Sigmoid colon (tissue), 6 donors: ENCODE measurements at regions not wholly inside any gene's neighbourhood (a gene's known extent, or its start where the extent isn't known, plus 50 kb on each side); places are given as distances from the start of the nearest gene placed in this dataset.
"Not testable (repeated sequence)": the region's sequence is repeated elsewhere in the genome, so short reads cannot be mapped to it uniquely, and the experiment has no call there.

Experiments
- DNase-seq: peaks from one replicate; pipeline ENCODE4 v3.0.0-alpha.2; 2019
- H3K27ac ChIP-seq, 4 donors: fragments of 200-600 bp; sonication (generic); one replicate each; pipeline ENCODE4 v1.5.1; 2016 to 2019; ENCODE audit warnings: mild to moderate bottlenecking in 1 of 4
- H3K27me3 ChIP-seq, 3 donors: fragments of 200-600 bp; sonication (generic); one replicate each; pipeline ENCODE4 v1.5.1; 2019; ENCODE audit warnings: mild to moderate bottlenecking in 1 of 3
- H3K36me3 ChIP-seq, 4 donors: fragments of 200-600 bp; sonication (generic); one replicate each; pipeline ENCODE4 v1.5.1; 2016 to 2019
- H3K4me1 ChIP-seq, 4 donors: fragments of 200-600 bp; sonication (generic); one replicate each; pipeline ENCODE4 v1.5.1; 2017 to 2019
- H3K4me3 ChIP-seq, 4 donors: fragments of 200-600 bp; sonication (generic); one replicate each; pipeline ENCODE4 v1.5.1; 2017 to 2019; ENCODE audit warnings: mild to moderate bottlenecking in 2 of 4, moderate library complexity in 1 of 4
- H3K9me3 ChIP-seq, 4 donors: fragments of 200-600 bp in 3 of 4; sonication (generic) in 3 of 4; one replicate each; pipeline versions ENCODE4 v1.5.1 to v1.6.1; 2013 to 2019
- CTCF ChIP-seq, 4 experiments: fragments of 450-650 bp in 3 of 4; fragments of 200-600 bp in 1 of 4; IDR thresholded peaks; one replicate each; pipeline ENCODE4 v1.5.1; 2016 to 2019; ENCODE audit warnings: antibody characterized with exemption in 4 of 4, mild to moderate bottlenecking in 3 of 4, moderate library complexity in 2 of 4
- EP300 ChIP-seq, 4 donors: sonication (generic); formaldehyde crosslinking; IDR thresholded peaks; one replicate each; pipeline ENCODE4 v1.6.1; 2017; ENCODE audit warnings: antibody characterized with exemption in 4 of 4
- POLR2A ChIP-seq, 2 donors: fragments of 450-650 bp; IDR thresholded peaks; one replicate each; pipeline ENCODE4 v1.6.1; 2016; ENCODE audit warnings: antibody characterized with exemption in 2 of 2, mild to moderate bottlenecking in 2 of 2, moderate library complexity in 2 of 2
- POLR2AphosphoS5 ChIP-seq, 4 donors: sonication (generic); formaldehyde crosslinking; IDR thresholded peaks; one replicate each; pipeline ENCODE4 v1.6.1; 2017; ENCODE audit warnings: antibody characterized with exemption in 4 of 4
- WGBS, 2 donors: extraction: QIAGEN DNeasy Blood & Tissue Kit; methylation state at CpG; one replicate each; pipeline ENCODE4 v1.1.7; 2013; 5-methylcytosine and 5-hydroxymethylcytosine counted together
- intact Hi-C: fragments of 100-400 bp; cut with DNase I; formaldehyde crosslinking; loops from one replicate; pipeline ENCODE4 v1.15.1; 2023
- donor health status: healthy with polysubstance abuse.
- donor health status: healthy.

DNA sequence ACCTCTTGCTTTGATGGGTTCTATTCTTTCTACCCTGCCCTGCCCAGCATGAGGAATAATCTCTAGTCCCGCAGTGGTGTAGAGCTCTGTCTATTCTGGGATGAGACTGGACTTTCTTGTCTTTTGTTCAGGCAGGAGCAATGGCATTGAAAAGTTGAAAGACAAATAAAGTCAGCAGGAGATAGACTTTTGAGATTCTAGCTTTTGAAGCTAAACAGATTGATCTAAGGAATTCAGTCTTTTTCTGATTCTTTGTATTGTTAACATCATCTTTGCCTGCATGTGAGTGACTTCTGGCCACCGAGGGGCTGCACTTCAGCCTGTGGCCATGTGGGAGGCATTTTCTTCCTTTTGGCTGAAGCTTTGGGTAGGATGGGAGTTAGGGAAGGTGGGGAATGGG lies 132.4 kb downstream of the MRPL57 start:
- 93 to 97% methylated on average over 2 of the region's 2 CpGs for WGBS, 2 donors
- TF ChIP-seq EP300 (IDR thresholded peaks at IDR 0.05) (no peak), POLR2AphosphoS5 (IDR thresholded peaks at IDR 0.05) (no peak), POLR2A (IDR thresholded peaks at IDR 0.05) (no peak), CTCF (IDR thresholded peaks at IDR 0.05) (no peak)

DNA sequence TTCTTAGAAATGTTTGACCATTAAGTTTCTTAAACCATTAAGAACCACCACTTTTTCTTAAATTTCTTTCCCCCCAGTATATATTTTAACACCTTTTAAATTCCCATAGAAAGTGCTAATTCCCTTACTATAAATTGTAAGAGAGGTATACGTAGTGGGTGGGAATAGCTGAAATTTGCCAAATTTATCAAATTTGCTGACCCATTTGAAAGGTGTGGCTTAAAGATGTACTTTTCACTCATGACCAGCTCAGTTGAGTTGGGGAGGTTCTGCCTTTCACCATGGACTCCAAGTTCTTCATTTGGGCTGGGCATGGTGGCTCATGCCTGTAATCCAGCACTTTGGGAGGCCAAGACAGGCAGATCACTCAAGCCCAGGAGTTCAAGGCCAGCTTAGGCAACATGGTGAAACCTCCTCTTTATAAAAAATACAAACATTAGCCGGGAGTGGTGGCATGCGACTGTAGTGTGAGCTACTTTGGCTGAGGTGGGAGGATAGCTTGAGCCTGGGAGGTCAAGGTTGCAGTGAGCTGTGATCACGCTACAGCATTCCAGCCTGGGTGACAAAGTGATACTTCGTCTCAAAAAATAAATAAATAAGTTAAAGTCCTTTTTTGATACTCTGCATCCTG lies 133.2 kb downstream of the MRPL57 start:
- 77 to 97% methylated on average over 5 of the region's 5 CpGs for WGBS, 2 donors
- no peak for DNase-seq
- Histone ChIP-seq H3K9me3 (no peaks in the 10 kb centered on the region), H3K4me1 (no peaks in the 10 kb centered on the region), H3K36me3 (no peaks in the 10 kb centered on the region), H3K27me3 (no peaks in the 10 kb centered on the region), H3K4me3 (no peak overlapping the region), H3K27ac (no peak overlapping the region)
- TF ChIP-seq POLR2A (IDR thresholded peaks at IDR 0.05) (no peak), CTCF (IDR thresholded peaks at IDR 0.05) (no peak), EP300 (IDR thresholded peaks at IDR 0.05) (no peak), POLR2AphosphoS5 (IDR thresholded peaks at IDR 0.05) (no peak)
- intact Hi-C loops: no loop called here

More for the DNA sequence above, 132.4 kb downstream of the MRPL57 start:
- H3K9me3 ChIP-seq: no peaks in the 10 kb centered on the region
- H3K27ac ChIP-seq: no peak overlapping the region
- H3K36me3 ChIP-seq: no peaks in the 10 kb centered on the region
- no peaks in the 10 kb centered on the region for H3K27me3 ChIP-seq
- no peaks in the 10 kb centered on the region for H3K4me1 ChIP-seq
- no peak overlapping the region for H3K4me3 ChIP-seq
- DNase-seq: no peak
- intact Hi-C loops: no loop called here

- Histone ChIP-seq H3K27me3 (no peaks in the 10 kb centered on the region), H3K36me3 (no peaks in the 10 kb centered on the region), H3K27ac (no peak overlapping the region), H3K9me3 (no peaks in the 10 kb centered on the region), H3K4me1 (no peaks in the 10 kb centered on the region), H3K4me3 (no peak overlapping the region)
- no peak for TF ChIP-seq POLR2AphosphoS5 (IDR thresholded peaks at IDR 0.05)
- no peak for TF ChIP-seq EP300 (IDR thresholded peaks at IDR 0.05)
- TF ChIP-seq POLR2A (IDR thresholded peaks at IDR 0.05): no peak
- TF ChIP-seq CTCF (IDR thresholded peaks at IDR 0.05): no peak
- DNase-seq: no peak
- WGBS, 2 donors: 58 to 79% methylated on average over 3 of the region's 3 CpGs
- intact Hi-C loops: no loop called here
Measured at GRCh38 chr13:21310220-21310619, 133.8 kb downstream of the MRPL57 start.

GRCh38 chr13:21314976-21315375 lies 138.5 kb downstream of the MRPL57 start:
- WGBS, 2 donors: 98 to 100% methylated on average over 1 of the region's 1 CpG
- H3K27me3 ChIP-seq, intact Hi-C loops, H3K27ac ChIP-seq, H3K4me3 ChIP-seq, DNase-seq, H3K9me3 ChIP-seq, H3K36me3 ChIP-seq, H3K4me1 ChIP-seq: not testable (repeated sequence)

- intact Hi-C loops: no loop called here
- TF ChIP-seq POLR2A (IDR thresholded peaks at IDR 0.05) (no peak), POLR2AphosphoS5 (IDR thresholded peaks at IDR 0.05) (no peak), CTCF (IDR thresholded peaks at IDR 0.05) (no peak), EP300 (IDR thresholded peaks at IDR 0.05) (no peak)
- H3K36me3 ChIP-seq: no peaks in the 10 kb centered on the region
- no peaks in the 10 kb centered on the region for H3K27me3 ChIP-seq
- no peak overlapping the region for H3K4me3 ChIP-seq
- no peak for DNase-seq
- H3K27ac ChIP-seq: no peak overlapping the region
- H3K4me1 ChIP-seq: no peaks in the 10 kb centered on the region
- no peaks in the 10 kb centered on the region for H3K9me3 ChIP-seq
Measured at GRCh38 chr13:21316376-21316775, 139.9 kb downstream of the MRPL57 start.
